Natural killer cell (primary cell): ENCODE measurements at regions not wholly inside any gene's neighbourhood (a gene's known extent, or its start where the extent isn't known, plus 50 kb on each side); places are given as distances from the start of the nearest gene placed in this dataset.
"Not testable (repeated sequence)": the region's sequence is repeated elsewhere in the genome, so short reads cannot be mapped to it uniquely, and the experiment has no call there.

Source experiments
- ATAC-seq, 3 donors: fragments of 150-1000 bp in 2 of 3; fragments of 200-7000 bp in 1 of 3; cut with Tn5 transposase; 1 replicate in 1 of 3; 2 replicates in 2 of 3; pipeline ENCODE4 v1.10.0; 2021; ENCODE audit warnings: mild to moderate bottlenecking in 2 of 3, moderate library complexity in 2 of 3
- DNase-seq, 2 donors: peaks; one replicate each; pipeline versions ENCODE4 v3.0.0 to v3.0.0-alpha.2; 2013 to 2021; ENCODE audit warnings: mixed read lengths in 1 of 2
- H3K27ac ChIP-seq: one replicate; pipeline ENCODE4 v1.5.1; 2013; ENCODE audit warnings: mild to moderate bottlenecking, low read length
- H3K27me3 ChIP-seq: one replicate; pipeline ENCODE4 v1.6.1; 2013; ENCODE audit warnings: low read length; ENCODE audit not compliant: control insufficient read depth, insufficient read depth
- H3K36me3 ChIP-seq: one replicate; pipeline ENCODE4 v1.6.1; 2013; ENCODE audit warnings: low read length; ENCODE audit not compliant: control insufficient read depth, insufficient read depth
- H3K4me1 ChIP-seq: one replicate; pipeline ENCODE4 v1.6.1; 2013; ENCODE audit warnings: low read length; ENCODE audit not compliant: control insufficient read depth, insufficient read depth
- H3K4me3 ChIP-seq: one replicate; pipeline ENCODE4 v1.5.1; 2013; ENCODE audit warnings: low read length
- H3K9me3 ChIP-seq: one replicate; pipeline ENCODE4 v1.6.1; 2013; ENCODE audit warnings: low read length; ENCODE audit not compliant: control insufficient read depth, insufficient read depth
- H3K27ac Mint-ChIP-seq, 2 donors: one replicate each; pipeline ENCODE4 v1.8.0; 2022; ENCODE audit warnings: mild to moderate bottlenecking in 2 of 2, mixed read lengths in 2 of 2, moderate library complexity in 1 of 2
- H3K27me3 Mint-ChIP-seq, 2 donors: one replicate each; pipeline ENCODE4 v1.8.0; 2022; ENCODE audit warnings: low read depth in 2 of 2, mixed read lengths in 2 of 2
- H3K36me3 Mint-ChIP-seq: one replicate; pipeline ENCODE4 v1.8.0; 2022; ENCODE audit warnings: mixed read lengths
- H3K4me1 Mint-ChIP-seq, 2 donors: one replicate each; pipeline ENCODE4 v1.8.0; 2022; ENCODE audit warnings: mixed read lengths in 2 of 2
- H3K4me3 Mint-ChIP-seq: one replicate; pipeline ENCODE4 v1.8.0; 2022; ENCODE audit warnings: mild to moderate bottlenecking, moderate library complexity, mixed read lengths
- H3K9me3 Mint-ChIP-seq, 2 donors: one replicate each; pipeline ENCODE4 v1.8.0; 2022; ENCODE audit warnings: mixed read lengths in 2 of 2
- CTCF ChIP-seq: fragments of 200-600 bp; IDR thresholded peaks from one replicate; pipeline ENCODE4 v1.8.0; 2022; ENCODE audit warnings: antibody characterized with exemption
- WGBS: methylation state at CpG from one replicate; pipeline ENCODE4 v1.1.7; 2013; ENCODE audit warnings: missing lambda C conversion rate; ENCODE audit not compliant: insufficient coverage; 5-methylcytosine and 5-hydroxymethylcytosine counted together
- intact Hi-C: fragments of 100-400 bp; cut with micrococcal nuclease; formaldehyde crosslinking; loops from one replicate; pipeline ENCODE4 v1.14.2; 2022

- TF ChIP-seq CTCF = no peak
- H3K27me3 ChIP-seq = no peaks in the 10 kb centered on the region
- no peak for DNase-seq
- H3K27ac ChIP-seq = no peak overlapping the region
- intact Hi-C loops = no loop called here
- Mint-ChIP-seq H3K36me3 (no peaks in the 10 kb centered on the region), H3K4me3 (no peak overlapping the region), H3K27me3 (peaks cover 6 to 12% of the 10 kb centered on the region in 2 donors), H3K27ac (no peak overlapping the region), H3K9me3 (no peaks in the 10 kb centered on the region), H3K4me1 (peaks cover 8 to 11% of the 10 kb centered on the region in 2 donors)
- H3K4me3 ChIP-seq = no peak overlapping the region
- H3K4me1 ChIP-seq = peaks cover 5% of the 10 kb centered on the region
- no peaks in the 10 kb centered on the region for H3K9me3 ChIP-seq
- ATAC-seq = no peak
- 96% methylated on average over 1 of the region's 1 CpG for WGBS
- no peaks in the 10 kb centered on the region for H3K36me3 ChIP-seq
These were observed 138.9 kb upstream of the SVIL start for GRCh38 chr10:29773675-29774091.

GRCh38 chr10:29772403-29772802 is 137.6 kb upstream of the SVIL start:
- no peak overlapping the region for H3K4me3 Mint-ChIP-seq
- ATAC-seq = no peak

GRCh38 chr10:29771376-29771775 is 136.6 kb upstream of the SVIL start:
- Histone ChIP-seq H3K9me3 (no peaks in the 10 kb centered on the region), H3K36me3 (no peaks in the 10 kb centered on the region), H3K4me3 (no peak overlapping the region), H3K27ac (no peak overlapping the region), H3K27me3 (no peaks in the 10 kb centered on the region), H3K4me1 (peaks cover 5% of the 10 kb centered on the region)
- Mint-ChIP-seq H3K27ac (no peak overlapping the region), H3K4me3 (no peak overlapping the region), H3K9me3 (no peaks in the 10 kb centered on the region), H3K27me3 (peaks cover 6 to 10% of the 10 kb centered on the region in 2 donors), H3K4me1 (peaks cover 8 to 11% of the 10 kb centered on the region in 2 donors), H3K36me3 (no peaks in the 10 kb centered on the region)
- intact Hi-C loops = no loop called here
- 91% methylated on average over 5 of the region's 5 CpGs for WGBS
- no peak for TF ChIP-seq CTCF
- DNase-seq = no peak
- ATAC-seq = no peak

More at GRCh38 chr10:29772403-29772802, 137.6 kb upstream of the SVIL start:
- DNase-seq = no peak
- H3K9me3 Mint-ChIP-seq = no peaks in the 10 kb centered on the region
- H3K27ac ChIP-seq = no peak overlapping the region
- peak overlapping the region in 1 of 2 donors; percentile 21 for H3K27ac Mint-ChIP-seq
- no peaks in the 10 kb centered on the region for H3K36me3 ChIP-seq
- no peaks in the 10 kb centered on the region for H3K9me3 ChIP-seq
- no peaks in the 10 kb centered on the region for H3K27me3 ChIP-seq
- 5% methylated on average over 3 of the region's 5 CpGs for WGBS
- no peak for TF ChIP-seq CTCF
- peaks cover 8 to 11% of the 10 kb centered on the region in 2 donors for H3K4me1 Mint-ChIP-seq
- H3K4me3 ChIP-seq = no peak overlapping the region
- peaks cover 6 to 14% of the 10 kb centered on the region in 2 donors for H3K27me3 Mint-ChIP-seq
- intact Hi-C loops = no loop called here
- no peaks in the 10 kb centered on the region for H3K36me3 Mint-ChIP-seq
- peaks cover 5% of the 10 kb centered on the region for H3K4me1 ChIP-seq

GRCh38 chr10:29769277-29769676 is 134.5 kb upstream of the SVIL start:
- intact Hi-C loops, H3K27ac ChIP-seq, H3K36me3 Mint-ChIP-seq, H3K9me3 Mint-ChIP-seq, H3K36me3 ChIP-seq, H3K27ac Mint-ChIP-seq, H3K4me1 ChIP-seq, H3K9me3 ChIP-seq, H3K27me3 ChIP-seq, H3K4me3 ChIP-seq, H3K27me3 Mint-ChIP-seq, H3K4me3 Mint-ChIP-seq, ATAC-seq, DNase-seq: not testable (repeated sequence)
- WGBS = 100% methylated on average over 2 of the region's 4 CpGs
- H3K4me1 Mint-ChIP-seq = peaks cover 8 to 11% of the 10 kb centered on the region in 2 donors
